ENCODE measurements at regions not wholly inside any gene's neighbourhood (a gene's known extent, or its start where the extent isn't known, plus 50 kb on each side); places are given as distances from the start of the nearest gene placed in this dataset.
"Not testable (repeated sequence)": the region's sequence is repeated elsewhere in the genome, so short reads cannot be mapped to it uniquely, and the experiment has no call there.

DNA sequence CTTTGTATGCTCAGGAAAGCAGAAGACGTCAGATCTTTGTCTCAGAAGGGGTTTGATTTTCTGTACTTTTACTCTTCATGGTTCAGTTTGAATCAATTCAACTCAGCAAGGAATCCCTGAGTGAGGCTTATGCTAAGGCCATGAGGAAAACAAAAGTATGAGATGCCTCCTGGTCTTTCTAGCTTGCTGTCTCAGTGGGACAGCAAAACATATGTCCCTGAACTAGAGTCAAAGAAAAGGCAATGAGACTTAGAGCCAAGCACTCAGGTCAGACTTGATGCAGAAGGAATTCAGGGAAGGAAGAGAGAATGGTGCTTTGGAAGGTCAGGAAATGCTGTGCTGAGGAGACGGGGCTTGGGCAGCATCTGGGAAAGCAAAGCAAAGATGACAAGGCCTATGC is 236.2 kb upstream of the SFRP2 start:
- no peak for TF ChIP-seq CTCF (IDR thresholded peaks at IDR 0.05; ENCODE audit: insufficient read depth, low read length, severe bottlenecking)
- H3K4me3 ChIP-seq (ENCODE audit: low read depth, low read length): no peak overlapping the region
- FAIRE-seq (no peak), DNase-seq (ENCODE audit: low read depth) (no peak)
- H3K36me3 ChIP-seq (ENCODE audit: control insufficient read depth, insufficient read depth, low read length): no peaks in the 10 kb centered on the region
- H3K27me3 ChIP-seq (ENCODE audit: control insufficient read depth, insufficient read depth, low read length): no peaks in the 10 kb centered on the region

- no peak for FAIRE-seq
- DNase-seq (ENCODE audit: low read depth): no peak
- TF ChIP-seq CTCF (IDR thresholded peaks at IDR 0.05; ENCODE audit: insufficient read depth, low read length, severe bottlenecking): no peak
- no peaks in the 10 kb centered on the region for H3K27me3 ChIP-seq (ENCODE audit: control insufficient read depth, insufficient read depth, low read length)
- no peaks in the 10 kb centered on the region for H3K36me3 ChIP-seq (ENCODE audit: control insufficient read depth, insufficient read depth, low read length)
- H3K4me3 ChIP-seq (ENCODE audit: low read depth, low read length): no peak overlapping the region
Observed at GRCh38 chr4:154024097-154024694, 235.3 kb upstream of the SFRP2 start.

- H3K27me3 ChIP-seq (ENCODE audit: control insufficient read depth, insufficient read depth, low read length); H3K4me3 ChIP-seq (ENCODE audit: low read depth, low read length); DNase-seq (ENCODE audit: low read depth); FAIRE-seq; H3K36me3 ChIP-seq (ENCODE audit: control insufficient read depth, insufficient read depth, low read length): not testable (repeated sequence)
Observed at GRCh38 chr4:154023671-154024070, 234.8 kb upstream of the SFRP2 start.

- FAIRE-seq (no peak), DNase-seq (ENCODE audit: low read depth) (no peak)
- Histone ChIP-seq H3K36me3 (ENCODE audit: control insufficient read depth, insufficient read depth, low read length) (no peaks in the 10 kb centered on the region), H3K4me3 (ENCODE audit: low read depth, low read length) (no peak overlapping the region), H3K27me3 (ENCODE audit: control insufficient read depth, insufficient read depth, low read length) (no peaks in the 10 kb centered on the region)
- TF ChIP-seq CTCF (IDR thresholded peaks at IDR 0.05; ENCODE audit: insufficient read depth, low read length, severe bottlenecking): no peak
Observed at GRCh38 chr4:154019811-154020210, 230.9 kb upstream of the SFRP2 start.

DNA sequence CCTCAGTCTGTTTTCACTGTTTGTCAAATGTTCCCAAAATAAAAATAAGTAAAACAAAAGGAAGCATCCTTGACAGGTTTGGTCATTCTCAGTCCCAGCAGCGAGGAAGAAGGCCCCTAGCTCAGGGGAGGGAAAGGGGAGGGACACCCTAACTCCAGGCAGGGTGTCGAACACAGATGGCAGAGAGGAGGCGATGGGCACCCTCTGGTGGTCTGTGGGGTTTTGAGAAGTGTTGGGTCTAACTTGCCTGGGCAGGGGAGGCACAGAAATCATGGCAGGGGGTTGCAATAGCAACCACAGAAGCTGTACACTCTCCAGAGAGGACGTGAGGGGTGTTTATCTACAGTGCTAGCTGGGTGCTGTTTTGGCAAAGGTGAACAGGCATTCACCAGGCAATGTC is 229.8 kb upstream of the SFRP2 start:
- TF ChIP-seq CTCF (IDR thresholded peaks at IDR 0.05; ENCODE audit: insufficient read depth, low read length, severe bottlenecking): no peak
- Histone ChIP-seq H3K27me3 (ENCODE audit: control insufficient read depth, insufficient read depth, low read length) (no peaks in the 10 kb centered on the region), H3K4me3 (ENCODE audit: low read depth, low read length) (no peak overlapping the region), H3K36me3 (ENCODE audit: control insufficient read depth, insufficient read depth, low read length) (no peaks in the 10 kb centered on the region)
- peak; percentile 75 for FAIRE-seq
- DNase-seq (ENCODE audit: low read depth): no peak

DNA sequence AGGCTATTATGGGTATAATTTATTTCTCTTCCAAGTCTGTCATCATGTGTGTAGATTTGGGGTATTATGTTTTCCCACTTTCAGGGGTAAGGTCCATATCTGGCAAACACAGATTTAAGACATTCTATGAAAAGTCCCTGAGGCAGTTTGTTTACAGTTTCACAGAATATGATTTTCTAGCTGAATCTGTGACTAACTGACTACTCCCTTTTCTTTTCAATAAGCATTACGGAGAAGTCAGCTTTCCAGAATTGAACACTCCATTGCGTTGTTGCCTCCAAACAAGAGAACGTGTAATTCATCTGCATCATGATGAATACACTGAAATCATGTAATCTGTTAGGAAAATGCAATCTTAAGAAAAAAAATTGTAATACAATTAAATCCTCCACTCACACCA is 226.7 kb upstream of the SFRP2 start:
- TF ChIP-seq CTCF (IDR thresholded peaks at IDR 0.05; ENCODE audit: insufficient read depth, low read length, severe bottlenecking): no peak

More for the DNA sequence above, 226.7 kb upstream of the SFRP2 start:
- no peak for FAIRE-seq
- DNase-seq (ENCODE audit: low read depth): no peak
- H3K27me3 ChIP-seq (ENCODE audit: control insufficient read depth, insufficient read depth, low read length): no peaks in the 10 kb centered on the region
- no peaks in the 10 kb centered on the region for H3K36me3 ChIP-seq (ENCODE audit: control insufficient read depth, insufficient read depth, low read length)
- no peak overlapping the region for H3K4me3 ChIP-seq (ENCODE audit: low read depth, low read length)
